Testis (tissue), 2 donors: ENCODE measurements at regions not wholly inside any gene's neighbourhood (a gene's known extent, or its start where the extent isn't known, plus 50 kb on each side); places are given as distances from the start of the nearest gene placed in this dataset.

ENCODE experiments used
- DNase-seq: peaks from one replicate; pipeline ENCODE4 v3.0.0-alpha.2; 2019
- H3K27ac ChIP-seq, 2 donors: fragments of 200-600 bp; sonication (generic); one replicate each; pipeline ENCODE4 v1.5.1; 2019
- H3K27me3 ChIP-seq: fragments of 200-600 bp; sonication (generic); one replicate; pipeline ENCODE4 v1.5.1; 2019
- H3K36me3 ChIP-seq: fragments of 200-600 bp; sonication (generic); one replicate; pipeline ENCODE4 v1.5.1; 2017; ENCODE audit warnings: low read depth; ENCODE audit errors: missing control alignments
- H3K4me1 ChIP-seq: fragments of 200-600 bp; sonication (generic); one replicate; pipeline ENCODE4 v1.5.1; 2019
- H3K4me3 ChIP-seq, 2 donors: fragments of 200-600 bp; sonication (generic); one replicate each; pipeline ENCODE4 v1.5.1; 2017 to 2019
- H3K9me3 ChIP-seq: fragments of 200-600 bp; sonication (generic); one replicate; pipeline ENCODE4 v1.5.1; 2017
- CTCF ChIP-seq, 3 experiments: fragments of 450-650 bp in 2 of 3; fragments of 200-600 bp in 1 of 3; sonication (generic) in 1 of 3; IDR thresholded peaks; one replicate each; pipeline ENCODE4 v1.5.1; 2016 to 2019; ENCODE audit warnings: antibody characterized with exemption in 3 of 3, mild to moderate bottlenecking in 2 of 3, moderate library complexity in 1 of 3
- POLR2A ChIP-seq: fragments of 450-650 bp; IDR thresholded peaks from one replicate; pipeline ENCODE4 v1.6.1; 2017; ENCODE audit warnings: antibody characterized with exemption, mild to moderate bottlenecking, moderate library complexity
- WGBS, 2 donors: methylation state at CpG; one replicate each; pipeline ENCODE4 v1.1.5; 2018; 5-methylcytosine and 5-hydroxymethylcytosine counted together
- intact Hi-C: fragments of 100-400 bp; cut with DNase I; formaldehyde crosslinking; loops from one replicate; pipeline ENCODE4 v1.15.1; 2023; ENCODE audit warnings: low total_unique reads

- Histone ChIP-seq H3K4me3 (no peak overlapping the region), H3K27me3 (no peaks in the 10 kb centered on the region), H3K9me3 (no peaks in the 10 kb centered on the region), H3K27ac (no peak overlapping the region), H3K4me1 (peaks cover 22% of the 10 kb centered on the region), H3K36me3 (no peaks in the 10 kb centered on the region)
- intact Hi-C loops = no loop called here
- WGBS, 2 donors = 63 to 90% methylated on average over 3 of the region's 3 CpGs
- TF ChIP-seq CTCF (IDR thresholded peaks at IDR 0.05) (no peak), POLR2A (no peak)
- no peak for DNase-seq
Observed at GRCh38 chr1:58881471-58881994, 97.7 kb upstream of the JUN start.

GRCh38 chr1:58882322-58882948 lies 98.6 kb upstream of the JUN start:
- Histone ChIP-seq H3K27ac (no peak overlapping the region), H3K27me3 (no peaks in the 10 kb centered on the region), H3K36me3 (no peaks in the 10 kb centered on the region), H3K4me3 (no peak overlapping the region), H3K9me3 (no peaks in the 10 kb centered on the region), H3K4me1 (peaks cover 31% of the 10 kb centered on the region)
- no peak for DNase-seq
- TF ChIP-seq POLR2A = no peak
- TF ChIP-seq CTCF (IDR thresholded peaks at IDR 0.05) = no peak
- intact Hi-C loops = no loop called here
- 83 to 85% methylated on average over 12 of the region's 12 CpGs for WGBS, 2 donors

GRCh38 chr1:58883037-58883887 lies 99.4 kb upstream of the JUN start:
- WGBS, 2 donors = 60 to 61% methylated on average over 12 of the region's 12 CpGs
- H3K36me3 ChIP-seq = no peaks in the 10 kb centered on the region
- H3K27me3 ChIP-seq = no peaks in the 10 kb centered on the region
- intact Hi-C loops = no loop called here
- TF ChIP-seq POLR2A = no peak
- TF ChIP-seq CTCF (IDR thresholded peaks at IDR 0.05) = no peak
- no peaks in the 10 kb centered on the region for H3K9me3 ChIP-seq
- no peak overlapping the region for H3K4me3 ChIP-seq
- H3K4me1 ChIP-seq = peaks cover 31% of the 10 kb centered on the region
- peak overlapping the region in 1 of 2 donors; percentile 21 for H3K27ac ChIP-seq
- DNase-seq = peak; percentile 50

DNA sequence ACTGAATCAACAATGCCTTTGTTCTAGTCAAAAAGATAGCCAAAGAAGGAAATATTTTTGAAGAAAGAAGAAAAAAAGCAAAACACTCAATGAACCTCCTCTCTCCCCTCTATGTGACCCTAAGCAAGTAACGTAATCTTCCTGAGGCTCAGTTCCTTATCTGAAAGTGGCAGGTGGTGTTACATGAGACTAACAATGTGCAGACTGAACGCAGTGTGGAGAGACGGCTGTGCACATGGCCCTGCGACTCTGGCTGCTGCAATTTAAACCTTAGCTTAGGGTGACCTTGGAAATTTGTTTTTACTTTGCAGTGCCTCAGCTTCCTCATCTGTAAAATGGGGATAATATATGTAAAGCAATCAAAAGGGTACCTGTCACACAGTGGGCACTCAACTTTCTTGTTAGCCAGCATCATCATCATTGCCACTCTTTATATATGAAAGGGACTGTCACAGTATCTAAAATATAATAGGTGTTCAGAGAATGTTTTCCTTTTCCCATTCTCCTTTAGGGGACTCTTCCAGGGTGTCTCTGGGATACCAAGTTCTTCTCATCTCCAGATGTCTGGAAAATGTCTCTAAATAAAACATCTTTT lies 100.1 kb upstream of the JUN start:
- no peaks in the 10 kb centered on the region for H3K36me3 ChIP-seq
- no peak for DNase-seq
- peaks cover 31% of the 10 kb centered on the region for H3K4me1 ChIP-seq
- TF ChIP-seq CTCF (IDR thresholded peaks at IDR 0.05) = no peak
- TF ChIP-seq POLR2A = no peak
- 35 to 60% methylated on average over 4 of the region's 4 CpGs for WGBS, 2 donors
- intact Hi-C loops = no loop called here
- no peak overlapping the region for H3K27ac ChIP-seq
- H3K4me3 ChIP-seq = no peak overlapping the region
- no peaks in the 10 kb centered on the region for H3K27me3 ChIP-seq
- no peaks in the 10 kb centered on the region for H3K9me3 ChIP-seq
